H1 (cell line): ENCODE measurements at regions not wholly inside any gene's neighbourhood (a gene's known extent, or its start where the extent isn't known, plus 50 kb on each side); places are given as distances from the start of the nearest gene placed in this dataset.

ENCODE experiments used
- CTBP2 ChIP-seq: IDR thresholded peaks from 2 replicates; pipeline ENCODE4 v1.7.0; 2011; ENCODE audit warnings: borderline replicate concordance, mild to moderate bottlenecking, moderate library complexity, mixed read lengths, low read length; ENCODE audit not compliant: insufficient read depth, insufficient read length
- POLR2A ChIP-seq, 2 experiments: IDR thresholded peaks; 1 replicate in 1 of 2; 2 replicates in 1 of 2; pipeline ENCODE4 v1.6.1; 2011; ENCODE audit warnings: low read depth in 2 of 2, low read length in 2 of 2, mild to moderate bottlenecking in 2 of 2; ENCODE audit errors: control extremely low read depth in 1 of 2

GRCh38 chr3:110758208-110758607 lies 313.4 kb upstream of the NECTIN3 start (continued):
- TF ChIP-seq CTBP2 (no peak), POLR2A (IDR thresholded peaks at IDR 0.05; ENCODE audit: control extremely low read depth in 1 of 2, low read depth in 2 of 2, low read length in 2 of 2) (no peak)
- TF ChIP-seq, all 59 proteins: peak for 0
